MM.1S (cell line): ENCODE measurements at regions not wholly inside any gene's neighbourhood (a gene's known extent, or its start where the extent isn't known, plus 50 kb on each side); places are given as distances from the start of the nearest gene placed in this dataset.

Experiments
- DNase-seq: peaks from one replicate; pipeline ENCODE4 v3.0.0-alpha.2; 2015
- H2AFZ ChIP-seq: fragments of 300-600 bp; sonication (generic); 2 replicates; pipeline ENCODE4 v1.6.0; 2016; ENCODE audit warnings: antibody characterized with exemption, low read length
- H3F3A ChIP-seq: fragments of 300-600 bp; sonication (generic); 2 replicates; pipeline ENCODE4 v1.6.1; 2016; ENCODE audit warnings: mild to moderate bottlenecking, antibody characterized with exemption, low read length, moderate library complexity, mixed read lengths; ENCODE audit not compliant: insufficient read depth
- H3K27ac ChIP-seq: fragments of 300-600 bp; sonication (generic); 2 replicates; pipeline ENCODE4 v1.5.1; 2016; ENCODE audit warnings: mild to moderate bottlenecking, low read length
- H3K27me3 ChIP-seq: fragments of 300-600 bp; sonication (generic); replicated peaks from 2 replicates; pipeline ENCODE4 v1.6.0; 2016; ENCODE audit warnings: low read length; ENCODE audit not compliant: insufficient read depth
- H3K36me3 ChIP-seq: fragments of 300-600 bp; sonication (generic); replicated peaks from 2 replicates; pipeline ENCODE4 v1.6.1; 2016; ENCODE audit warnings: mild to moderate bottlenecking, low read length, mixed read lengths; ENCODE audit not compliant: insufficient read depth
- H3K4me1 ChIP-seq: fragments of 300-600 bp; sonication (generic); 2 replicates; pipeline ENCODE4 v1.6.1; 2016; ENCODE audit warnings: low read length, mixed read lengths
- H3K4me2 ChIP-seq: fragments of 300-600 bp; sonication (generic); 2 replicates; pipeline ENCODE4 v1.6.0; 2016; ENCODE audit warnings: low read depth, low read length
- H3K4me3 ChIP-seq: fragments of 300-600 bp; sonication (generic); 2 replicates; pipeline ENCODE4 v1.5.1; 2016; ENCODE audit warnings: low read length, mixed read lengths
- H3K79me2 ChIP-seq: fragments of 300-600 bp; sonication (generic); 2 replicates; pipeline ENCODE4 v1.6.1; 2016; ENCODE audit warnings: mixed run types, low read length, mixed read lengths
- H3K9ac ChIP-seq: fragments of 300-600 bp; sonication (generic); 2 replicates; pipeline ENCODE4 v1.6.1; 2016; ENCODE audit warnings: low read length, mixed read lengths
- H3K9me2 ChIP-seq: fragments of 300-600 bp; sonication (generic); replicated peaks from 2 replicates; pipeline ENCODE4 v1.6.1; 2016; ENCODE audit warnings: mild to moderate bottlenecking, low read length, mixed read lengths; ENCODE audit not compliant: insufficient read depth
- H3K9me3 ChIP-seq: fragments of 300-600 bp; sonication (generic); replicated peaks from 2 replicates; pipeline ENCODE4 v1.6.1; 2016; ENCODE audit warnings: mild to moderate bottlenecking, low read length, mixed read lengths; ENCODE audit not compliant: insufficient read depth
- H4K20me1 ChIP-seq: fragments of 300-600 bp; sonication (generic); 2 replicates; pipeline ENCODE4 v1.6.1; 2016; ENCODE audit warnings: mild to moderate bottlenecking, low read length, moderate library complexity, mixed read lengths; ENCODE audit not compliant: insufficient read depth
- EZH2 ChIP-seq: fragments of 300-600 bp; sonication (generic); optimal IDR thresholded peaks from 2 replicates; pipeline ENCODE3; 2017; ENCODE audit warnings: low read depth, mild to moderate bottlenecking, antibody characterized with exemption, low read length, mixed read lengths
- EZH2phosphoT487 ChIP-seq: fragments of 300-600 bp; sonication (generic); IDR thresholded peaks from 2 replicates; pipeline ENCODE4 v1.6.1; 2018; ENCODE audit warnings: antibody characterized with exemption, low read length
- TF ChIP-seq, protein P1 (sequence below): fragments of 300-600 bp; sonication (generic); IDR thresholded peaks from 2 replicates; pipeline ENCODE4 v1.5.1; 2016; ENCODE audit warnings: antibody characterized with exemption, low read length, mixed read lengths

- no peak overlapping the region for H3K9ac ChIP-seq
- H3K9me3 ChIP-seq: no peaks in the 10 kb centered on the region
- no peak overlapping the region for H2AFZ ChIP-seq
- H3K27me3 ChIP-seq: peaks cover 30% of the 10 kb centered on the region
- no peak overlapping the region for H3K4me3 ChIP-seq
- TF ChIP-seq EZH2phosphoT487 (no peak), EZH2 (no peak)
- TF ChIP-seq, protein P1, sequence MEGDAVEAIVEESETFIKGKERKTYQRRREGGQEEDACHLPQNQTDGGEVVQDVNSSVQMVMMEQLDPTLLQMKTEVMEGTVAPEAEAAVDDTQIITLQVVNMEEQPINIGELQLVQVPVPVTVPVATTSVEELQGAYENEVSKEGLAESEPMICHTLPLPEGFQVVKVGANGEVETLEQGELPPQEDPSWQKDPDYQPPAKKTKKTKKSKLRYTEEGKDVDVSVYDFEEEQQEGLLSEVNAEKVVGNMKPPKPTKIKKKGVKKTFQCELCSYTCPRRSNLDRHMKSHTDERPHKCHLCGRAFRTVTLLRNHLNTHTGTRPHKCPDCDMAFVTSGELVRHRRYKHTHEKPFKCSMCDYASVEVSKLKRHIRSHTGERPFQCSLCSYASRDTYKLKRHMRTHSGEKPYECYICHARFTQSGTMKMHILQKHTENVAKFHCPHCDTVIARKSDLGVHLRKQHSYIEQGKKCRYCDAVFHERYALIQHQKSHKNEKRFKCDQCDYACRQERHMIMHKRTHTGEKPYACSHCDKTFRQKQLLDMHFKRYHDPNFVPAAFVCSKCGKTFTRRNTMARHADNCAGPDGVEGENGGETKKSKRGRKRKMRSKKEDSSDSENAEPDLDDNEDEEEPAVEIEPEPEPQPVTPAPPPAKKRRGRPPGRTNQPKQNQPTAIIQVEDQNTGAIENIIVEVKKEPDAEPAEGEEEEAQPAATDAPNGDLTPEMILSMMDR: no peak
- H3K27ac ChIP-seq: no peak overlapping the region
- H3K9me2 ChIP-seq: no peaks in the 10 kb centered on the region
- no peak for DNase-seq
- H3K36me3 ChIP-seq: no peaks in the 10 kb centered on the region
- no peaks in the 10 kb centered on the region for H4K20me1 ChIP-seq
- H3F3A ChIP-seq: no peaks in the 10 kb centered on the region
- no peaks in the 10 kb centered on the region for H3K4me1 ChIP-seq
- no peak overlapping the region for H3K4me2 ChIP-seq
- no peaks in the 10 kb centered on the region for H3K79me2 ChIP-seq
Measured at GRCh38 chr19:28966737-28967399, 246.1 kb downstream of the UQCRFS1 start.

- H2AFZ ChIP-seq: no peak overlapping the region
- H4K20me1 ChIP-seq: no peaks in the 10 kb centered on the region
- no peaks in the 10 kb centered on the region for H3K4me1 ChIP-seq
- H3K27ac ChIP-seq: no peak overlapping the region
- DNase-seq: no peak
- H3K27me3 ChIP-seq: peaks cover 30% of the 10 kb centered on the region
- no peaks in the 10 kb centered on the region for H3F3A ChIP-seq
- H3K79me2 ChIP-seq: no peaks in the 10 kb centered on the region
- H3K9me3 ChIP-seq: no peaks in the 10 kb centered on the region
- no peak overlapping the region for H3K9ac ChIP-seq
- H3K9me2 ChIP-seq: no peaks in the 10 kb centered on the region
- H3K4me3 ChIP-seq: no peak overlapping the region
- TF ChIP-seq, protein P1: no peak
- TF ChIP-seq EZH2phosphoT487 (no peak), EZH2 (no peak)
- no peaks in the 10 kb centered on the region for H3K36me3 ChIP-seq
- no peak overlapping the region for H3K4me2 ChIP-seq
Measured at GRCh38 chr19:28964500-28964899, 248.5 kb downstream of the UQCRFS1 start.

- Histone ChIP-seq H3K27ac (no peak overlapping the region), H4K20me1 (no peaks in the 10 kb centered on the region), H3K4me3 (no peak overlapping the region), H3K79me2 (no peaks in the 10 kb centered on the region), H3K9me3 (no peaks in the 10 kb centered on the region), H3K4me1 (no peaks in the 10 kb centered on the region), H3K27me3 (peaks cover 30% of the 10 kb centered on the region), H3K4me2 (no peak overlapping the region), H3K9ac (no peak overlapping the region), H3F3A (no peaks in the 10 kb centered on the region), H3K9me2 (no peaks in the 10 kb centered on the region), H2AFZ (no peak overlapping the region), H3K36me3 (no peaks in the 10 kb centered on the region)
- TF ChIP-seq EZH2: no peak
- TF ChIP-seq EZH2phosphoT487: no peak
- TF ChIP-seq, protein P1: no peak
- DNase-seq: no peak
Measured at GRCh38 chr19:28963486-28964250, 249.3 kb downstream of the UQCRFS1 start.
